ENCODE measurements at regions not wholly inside any gene's neighbourhood (a gene's known extent, or its start where the extent isn't known, plus 50 kb on each side); places are given as distances from the start of the nearest gene placed in this dataset.

DNA sequence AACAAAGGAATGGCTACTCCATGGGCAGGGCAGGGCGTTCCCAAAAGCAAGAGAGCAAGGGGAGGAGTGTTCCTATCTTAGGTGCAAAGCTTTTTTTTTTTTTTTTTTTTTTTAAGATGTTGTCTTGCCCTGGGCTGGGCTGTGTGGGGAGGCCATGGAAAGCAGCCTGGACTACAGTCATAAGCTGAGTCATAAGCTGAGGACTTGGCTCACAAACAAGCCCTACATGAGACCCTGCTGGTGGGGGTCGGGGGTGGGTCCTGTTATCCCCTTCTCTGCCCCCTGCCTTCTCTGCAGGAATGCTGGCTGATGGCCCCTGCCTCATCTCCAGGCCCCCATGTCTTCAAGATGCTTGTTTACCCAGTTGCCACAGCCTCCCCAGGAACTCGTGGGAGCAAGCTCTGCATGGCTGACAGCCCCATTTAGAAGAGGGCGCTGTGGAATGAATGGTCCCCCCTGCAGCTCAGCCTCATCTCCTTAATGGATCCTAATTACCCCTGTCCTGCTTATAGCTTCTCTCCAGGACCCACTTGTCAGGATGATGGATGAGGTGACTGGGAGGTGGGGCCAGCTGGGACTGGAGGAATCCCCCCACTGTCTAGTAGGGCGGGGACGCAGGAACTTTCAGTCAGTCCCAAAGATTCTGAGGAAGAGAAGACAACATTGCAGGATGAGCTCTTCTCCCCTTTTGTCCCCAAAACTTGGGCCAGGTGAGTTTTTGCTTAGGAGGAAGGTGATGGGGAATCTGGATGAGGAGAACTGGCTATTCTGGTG, 340.8 kb upstream of the PODXL start:
- DNase-seq: no peak

DNA sequence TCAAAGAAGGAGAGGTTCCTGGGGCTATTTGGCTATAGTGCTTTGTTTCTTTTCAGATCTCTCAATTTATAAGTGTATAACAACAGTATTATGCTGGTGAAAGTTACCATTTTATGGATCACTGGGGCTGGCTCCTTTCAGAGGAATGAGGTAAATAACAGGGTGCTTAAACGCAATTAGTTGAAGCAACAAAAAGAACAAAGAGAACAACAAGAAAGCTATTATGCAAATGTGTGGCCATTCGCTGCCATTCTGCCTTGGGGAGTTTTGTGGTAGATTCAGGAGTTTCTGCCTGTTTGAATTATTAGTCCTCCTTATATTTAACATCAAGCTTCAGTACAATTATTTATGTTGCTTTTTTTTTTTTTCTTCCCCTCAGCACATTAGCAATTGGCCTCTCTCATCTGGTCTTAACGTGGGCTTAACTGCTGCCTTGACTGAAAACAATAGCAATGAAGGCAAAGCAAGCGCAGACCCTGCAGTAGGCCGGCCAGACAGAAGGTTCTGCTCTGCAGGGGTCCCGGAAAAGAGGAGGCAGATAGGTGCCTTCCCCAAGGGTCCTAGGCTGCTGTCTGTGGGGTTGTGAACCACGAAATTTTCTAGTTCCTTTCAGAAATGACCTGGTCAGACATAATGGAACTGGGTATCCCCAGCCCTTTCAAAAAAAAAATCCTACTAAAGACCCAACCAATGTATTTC, 339.9 kb upstream of the PODXL start:
- DNase-seq: no peak

GRCh38 chr7:131895541-131896164, 339.2 kb upstream of the PODXL start:
- peak; percentile 20 to 65 (median 22) for DNase-seq

DNA sequence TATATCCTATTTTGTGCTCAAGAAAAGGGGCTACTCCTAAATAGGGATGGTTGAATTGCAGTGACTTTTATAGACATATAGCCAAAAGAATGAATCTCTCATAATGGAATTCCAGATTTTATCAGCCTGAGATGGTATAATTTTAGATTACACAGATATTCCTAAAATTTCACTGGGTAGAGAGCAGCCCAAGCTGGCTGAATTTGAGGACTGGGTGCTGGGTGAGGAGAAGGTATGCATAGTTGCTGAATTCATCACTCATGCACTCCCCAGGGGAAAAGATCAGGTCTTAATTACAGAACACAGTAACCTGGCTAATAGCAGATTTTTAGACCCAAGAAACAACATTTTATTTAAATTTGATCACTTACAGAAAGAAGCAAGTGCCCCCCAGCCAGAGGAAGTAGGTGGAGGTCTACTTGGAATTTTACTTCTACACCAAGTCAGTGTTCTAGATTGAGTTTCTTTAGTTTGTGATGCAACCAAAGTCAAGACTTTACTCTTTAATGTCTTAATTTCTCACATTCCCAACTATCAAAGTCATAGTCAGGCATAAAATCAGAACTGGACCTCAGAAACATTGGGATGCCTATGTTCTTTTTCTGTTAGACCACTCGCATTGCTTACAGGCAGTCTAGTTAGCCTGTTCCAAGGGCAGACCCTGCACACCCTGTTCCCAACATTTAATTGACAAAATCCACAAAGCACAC, 337.4 kb upstream of the PODXL start:
- DNase-seq: no peak

- peak; percentile 76 to 89 (median 82) for DNase-seq
Observed at GRCh38 chr7:131890176-131890575, 333.7 kb upstream of the PODXL start.

GRCh38 chr7:131889572-131890150, 333.2 kb upstream of the PODXL start:
- DNase-seq: no peak

- DNase-seq: no peak
Observed at GRCh38 chr7:131883769-131884168, 327.3 kb upstream of the PODXL start.

DNA sequence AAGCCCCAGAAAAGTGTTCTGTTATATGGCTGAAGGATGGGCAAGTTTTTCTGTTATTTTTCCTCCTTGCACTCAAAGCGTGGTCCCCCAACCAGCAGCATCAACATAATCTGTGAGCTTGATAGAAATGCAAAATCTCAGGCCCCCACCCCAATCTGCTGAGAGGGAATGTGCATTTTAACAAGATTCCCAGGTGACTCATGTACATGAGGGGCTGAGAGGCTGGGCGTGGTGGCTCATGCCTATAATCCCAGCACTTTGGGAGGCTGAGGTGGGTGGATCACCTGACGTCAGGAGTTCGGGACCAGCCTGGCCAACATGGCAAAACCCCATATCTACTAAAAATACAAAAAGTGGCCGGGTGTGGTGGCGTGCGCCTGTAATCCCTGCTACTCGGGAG, 326.8 kb upstream of the PODXL start:
- DNase-seq: no peak

GRCh38 chr7:131882321-131882720, 325.9 kb upstream of the PODXL start:
- no peak for DNase-seq

DNA sequence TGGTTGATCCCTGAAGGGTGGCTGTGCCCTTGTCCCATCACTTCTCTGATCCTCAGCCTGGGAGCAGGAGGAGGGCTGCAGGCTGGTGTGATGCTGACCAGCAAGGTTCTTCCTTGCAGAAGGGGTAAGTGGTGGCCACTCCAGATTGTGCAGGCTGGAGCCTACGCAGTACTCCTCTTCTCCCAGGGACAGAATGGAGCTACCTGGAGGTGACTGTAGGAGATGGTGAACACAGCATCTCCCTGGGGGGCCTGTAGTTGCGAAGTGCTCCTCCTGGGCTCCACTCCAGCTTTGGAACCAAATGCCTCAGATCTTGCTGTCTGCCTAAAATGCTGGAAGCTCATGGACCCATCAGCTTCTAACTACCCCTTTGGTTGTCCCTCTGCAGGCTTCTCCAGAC, 323.6 kb upstream of the PODXL start:
- no peak for DNase-seq

DNA sequence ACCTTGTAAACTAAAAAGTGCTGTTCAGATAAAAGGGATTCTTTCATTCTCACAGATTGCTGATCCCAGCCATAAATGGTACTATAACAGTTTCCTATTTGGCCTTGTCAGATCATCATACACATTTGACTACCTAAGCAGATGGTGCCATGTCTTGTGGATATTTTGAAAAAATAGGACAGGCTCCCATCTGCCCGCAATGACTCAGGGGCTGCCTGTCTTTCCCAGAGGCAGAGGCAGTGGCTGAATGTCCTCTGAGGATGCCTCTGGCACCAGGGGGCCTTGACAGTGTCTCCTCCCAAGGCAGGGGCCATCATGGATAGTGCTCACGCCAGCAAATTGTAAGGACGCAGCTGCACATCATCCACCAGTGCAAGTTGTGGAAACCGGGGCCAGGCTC, 323.0 kb upstream of the PODXL start:
- DNase-seq: no peak

DNA sequence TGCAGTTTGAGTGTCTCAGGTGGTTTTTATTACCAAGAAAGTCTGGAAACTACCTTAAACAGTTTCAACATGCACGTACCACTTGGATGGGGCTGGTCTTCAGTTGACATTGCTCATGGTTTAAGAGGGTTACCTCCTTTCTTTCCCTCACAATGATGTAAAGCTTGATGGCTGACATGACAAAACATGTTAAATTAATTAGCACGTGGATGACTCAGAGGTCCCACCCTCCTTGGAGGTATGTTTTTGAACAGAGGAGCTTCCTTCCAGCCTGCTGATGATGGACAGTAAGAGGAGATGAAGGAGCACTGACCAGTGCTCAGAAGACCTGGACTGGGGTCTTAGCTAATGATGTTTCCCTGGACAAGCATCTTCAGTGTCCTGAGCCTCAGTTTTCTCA, 322.3 kb upstream of the PODXL start:
- no peak for DNase-seq

DNA sequence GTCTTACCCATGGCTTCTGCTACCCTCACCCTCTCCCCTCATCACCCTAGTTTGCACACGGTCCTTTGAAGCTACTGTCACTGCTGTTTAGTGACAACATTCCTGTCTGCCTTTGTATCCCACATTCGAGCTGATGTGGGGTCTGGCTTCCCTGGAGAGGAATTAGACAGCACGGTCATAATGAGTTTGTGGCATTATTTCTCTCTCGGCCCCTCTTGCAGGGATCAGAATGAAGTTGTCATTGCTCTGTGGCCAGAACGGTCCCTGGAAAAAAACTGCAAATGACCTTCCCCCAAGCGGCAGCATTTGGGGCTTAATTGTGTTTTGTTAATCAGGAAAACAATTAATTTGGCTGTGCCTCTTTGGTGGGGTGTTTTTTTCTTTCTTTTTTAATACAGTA, 317.2 kb upstream of the PODXL start:
- DNase-seq: no peak

- no peak for DNase-seq
Observed at GRCh38 chr7:131869986-131870385, 313.6 kb upstream of the PODXL start.

DNA sequence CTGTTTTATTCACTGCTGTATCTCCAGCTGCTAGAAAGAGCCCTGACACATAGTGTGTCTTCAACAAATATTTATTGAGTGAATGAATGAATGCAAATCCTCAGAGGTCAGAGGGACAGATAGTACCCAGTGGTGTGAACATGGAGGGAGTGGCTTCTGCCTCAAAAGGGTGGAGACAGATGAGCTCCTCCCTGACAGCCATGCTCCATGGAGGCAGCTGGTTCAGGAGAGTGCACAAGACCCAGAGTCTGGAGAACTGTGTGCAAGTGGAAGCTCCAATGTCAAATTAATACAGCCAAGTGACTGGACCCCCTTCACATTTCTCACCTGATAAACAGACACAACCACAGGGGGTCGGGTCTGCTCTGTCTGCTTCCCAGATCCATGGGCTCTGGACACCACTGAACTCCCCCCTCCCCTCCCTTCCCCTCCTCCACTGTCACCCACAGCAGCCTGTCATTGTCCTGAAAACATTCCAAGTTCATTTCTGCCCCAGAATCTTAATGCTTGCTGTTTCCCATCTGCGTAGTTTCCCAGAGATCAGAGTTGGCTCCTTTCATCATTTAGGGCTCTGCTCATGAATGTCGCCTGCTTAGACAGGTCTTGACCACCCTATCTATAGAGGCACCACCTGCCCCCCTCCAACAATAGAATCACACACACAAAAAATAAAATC, 312.9 kb upstream of the PODXL start:
- DNase-seq: no peak

DNA sequence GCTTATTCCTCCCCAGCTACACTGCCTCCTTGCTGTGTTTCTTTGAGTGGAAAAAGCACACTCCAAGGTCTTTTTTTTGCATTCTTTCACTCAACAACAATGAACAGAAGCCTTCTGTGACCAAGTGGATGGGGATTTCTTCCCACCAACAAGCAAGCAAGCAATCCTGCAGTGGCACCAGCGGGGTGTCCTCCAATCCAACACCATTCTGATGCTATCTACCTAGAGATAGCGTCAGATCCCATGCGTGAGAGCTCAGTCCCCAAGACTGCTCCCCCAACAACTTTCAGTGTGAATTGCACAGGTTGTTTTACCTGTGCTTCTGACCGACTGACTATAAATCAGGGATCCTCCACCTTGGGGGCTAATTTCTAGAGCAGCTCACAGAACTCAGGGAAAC, 311.0 kb upstream of the PODXL start:
- DNase-seq: no peak

GRCh38 chr7:131865911-131866310, 309.5 kb upstream of the PODXL start:
- no peak for DNase-seq

- no peak for DNase-seq
Observed at GRCh38 chr7:131861620-131862346, 305.4 kb upstream of the PODXL start.

DNA sequence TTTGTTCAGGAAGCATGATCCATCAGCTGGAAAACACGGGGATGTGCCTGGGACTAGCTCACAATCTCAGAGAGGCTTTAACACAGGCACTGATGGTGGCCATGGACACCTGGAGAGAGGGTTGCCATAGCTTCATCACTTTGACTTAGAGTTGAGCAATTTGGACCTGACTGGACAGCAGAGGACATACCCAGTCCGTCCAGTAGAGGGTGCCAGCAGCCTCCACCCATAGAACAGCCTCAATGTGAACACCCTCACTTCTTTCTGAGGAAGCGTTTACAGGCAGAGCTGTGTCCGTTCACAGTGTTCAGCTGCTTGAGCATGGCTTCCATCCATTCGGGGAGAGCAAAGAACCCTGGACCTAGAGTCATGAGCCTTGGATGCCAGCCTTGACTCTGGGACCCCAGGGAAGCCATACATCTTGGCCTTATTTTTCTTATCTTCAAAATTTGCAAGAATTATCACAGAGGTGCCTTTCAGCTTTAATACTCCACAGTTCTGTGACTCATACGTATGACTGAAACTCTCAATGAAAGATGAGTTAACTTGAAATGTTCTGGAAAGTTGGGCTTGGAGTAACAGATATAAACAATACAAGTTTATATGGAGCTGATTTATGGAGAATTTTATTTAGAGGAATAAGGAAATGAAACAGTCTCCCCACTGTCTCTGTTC, 302.9 kb upstream of the PODXL start:
- peak; percentile 62 to 79 (median 67) for DNase-seq

- no peak for DNase-seq
Observed at GRCh38 chr7:131858611-131859010, 302.2 kb upstream of the PODXL start.

DNA sequence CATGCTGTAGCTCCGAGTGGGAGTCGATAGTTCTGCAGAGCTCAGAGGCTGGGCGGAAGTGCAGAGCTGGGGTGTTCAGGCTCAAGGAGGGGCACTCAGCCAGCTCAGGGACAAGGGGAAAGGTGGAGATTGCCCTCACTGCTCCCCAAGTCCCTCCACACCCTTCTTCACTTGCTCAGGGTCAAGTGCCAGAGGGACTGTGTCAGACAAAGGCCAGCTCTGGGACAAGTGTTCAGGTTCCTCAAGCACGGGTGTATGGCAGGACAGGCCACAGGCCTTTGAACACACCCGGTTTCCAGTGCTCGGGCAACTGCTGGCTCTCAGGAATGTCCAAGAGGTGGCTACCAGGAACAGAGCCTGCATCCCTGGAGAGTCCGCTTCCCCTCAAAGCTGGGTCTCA, 293.0 kb upstream of the PODXL start:
- no peak for DNase-seq

Measured in suppressor macrophage (primary cell).